ENCODE measurements at regions not wholly inside any gene's neighbourhood (a gene's known extent, or its start where the extent isn't known, plus 50 kb on each side); places are given as distances from the start of the nearest gene placed in this dataset.

GRCh38 chr15:36501063-36501678 lies 78.3 kb upstream of the CDIN1 start:
- H3K27ac ChIP-seq (ENCODE audit: low read length), result no peak overlapping the region
- 0% methylated on average over 1 of the region's 5 CpGs for WGBS (ENCODE audit: insufficient coverage)
- H3K4me3 ChIP-seq (ENCODE audit: low read length), result no peak overlapping the region
- peak; percentile 71 for DNase-seq
- no peaks in the 10 kb centered on the region for H3K4me1 ChIP-seq (ENCODE audit: control insufficient read depth, insufficient read depth, low read length)
- no peaks in the 10 kb centered on the region for H3K27me3 ChIP-seq (ENCODE audit: control insufficient read depth, insufficient read depth, low read length)
- H3K9me3 ChIP-seq (replicated peaks; ENCODE audit: control insufficient read depth, low read depth, low read length), result no peaks in the 10 kb centered on the region
- no peaks in the 10 kb centered on the region for H3K36me3 ChIP-seq (ENCODE audit: control insufficient read depth, insufficient read depth, low read length)

GRCh38 chr15:36502509-36502908 lies 76.9 kb upstream of the CDIN1 start:
- H3K4me1 ChIP-seq (ENCODE audit: control insufficient read depth, insufficient read depth, low read length), result no peaks in the 10 kb centered on the region
- no peak for DNase-seq
- H3K27ac ChIP-seq (ENCODE audit: low read length), result no peak overlapping the region
- H3K4me3 ChIP-seq (ENCODE audit: low read length), result no peak overlapping the region
- H3K9me3 ChIP-seq (replicated peaks; ENCODE audit: control insufficient read depth, low read depth, low read length), result no peaks in the 10 kb centered on the region
- WGBS (ENCODE audit: insufficient coverage), result 67% methylated on average over 1 of the region's 1 CpG
- no peaks in the 10 kb centered on the region for H3K27me3 ChIP-seq (ENCODE audit: control insufficient read depth, insufficient read depth, low read length)
- H3K36me3 ChIP-seq (ENCODE audit: control insufficient read depth, insufficient read depth, low read length), result no peaks in the 10 kb centered on the region

- no peak for DNase-seq
- no peak overlapping the region for H3K27ac ChIP-seq (ENCODE audit: low read length)
- no peak overlapping the region for H3K4me3 ChIP-seq (ENCODE audit: low read length)
- H3K27me3 ChIP-seq (ENCODE audit: control insufficient read depth, insufficient read depth, low read length), result no peaks in the 10 kb centered on the region
- H3K4me1 ChIP-seq (ENCODE audit: control insufficient read depth, insufficient read depth, low read length), result no peaks in the 10 kb centered on the region
- WGBS (ENCODE audit: insufficient coverage), result no CpG with 5 or more reads among the region's 3 CpGs
- H3K9me3 ChIP-seq (replicated peaks; ENCODE audit: control insufficient read depth, low read depth, low read length), result no peaks in the 10 kb centered on the region
- H3K36me3 ChIP-seq (ENCODE audit: control insufficient read depth, insufficient read depth, low read length), result no peaks in the 10 kb centered on the region
These were observed 72.6 kb upstream of the CDIN1 start for GRCh38 chr15:36506733-36507356.

- no peak overlapping the region for H3K4me3 ChIP-seq (ENCODE audit: low read length)
- no peaks in the 10 kb centered on the region for H3K36me3 ChIP-seq (ENCODE audit: control insufficient read depth, insufficient read depth, low read length)
- H3K27ac ChIP-seq (ENCODE audit: low read length), result no peak overlapping the region
- H3K27me3 ChIP-seq (ENCODE audit: control insufficient read depth, insufficient read depth, low read length), result no peaks in the 10 kb centered on the region
- no CpG with 5 or more reads among the region's 1 CpG for whole genome bisulfite sequencing (ENCODE audit: insufficient coverage)
- no peaks in the 10 kb centered on the region for H3K9me3 ChIP-seq (replicated peaks; ENCODE audit: control insufficient read depth, low read depth, low read length)
- H3K4me1 ChIP-seq (ENCODE audit: control insufficient read depth, insufficient read depth, low read length), result no peaks in the 10 kb centered on the region
- no peak for DNase-seq
These were observed 72.0 kb upstream of the CDIN1 start for GRCh38 chr15:36507458-36507857.

- no peak overlapping the region for H3K4me3 ChIP-seq (ENCODE audit: low read length)
- whole genome bisulfite sequencing (ENCODE audit: insufficient coverage), result no CpG with 5 or more reads among the region's 3 CpGs
These were observed 67.8 kb upstream of the CDIN1 start for GRCh38 chr15:36511594-36511993.

GRCh38 chr15:36517758-36518157 lies 61.7 kb upstream of the CDIN1 start:
- Histone ChIP-seq H3K27me3 (ENCODE audit: control insufficient read depth, insufficient read depth, low read length) (no peaks in the 10 kb centered on the region), H3K4me3 (ENCODE audit: low read length) (no peak overlapping the region), H3K9me3 (replicated peaks; ENCODE audit: control insufficient read depth, low read depth, low read length) (no peaks in the 10 kb centered on the region), H3K4me1 (ENCODE audit: control insufficient read depth, insufficient read depth, low read length) (no peaks in the 10 kb centered on the region), H3K36me3 (ENCODE audit: control insufficient read depth, insufficient read depth, low read length) (no peaks in the 10 kb centered on the region), H3K27ac (ENCODE audit: low read length) (no peak overlapping the region)
- WGBS (ENCODE audit: insufficient coverage), result no CpG with 5 or more reads among the region's 1 CpG
- no peak for DNase-seq

More at GRCh38 chr15:36511594-36511993, 67.8 kb upstream of the CDIN1 start:
- Histone ChIP-seq H3K27me3 (ENCODE audit: control insufficient read depth, insufficient read depth, low read length) (no peaks in the 10 kb centered on the region), H3K4me1 (ENCODE audit: control insufficient read depth, insufficient read depth, low read length) (no peaks in the 10 kb centered on the region), H3K36me3 (ENCODE audit: control insufficient read depth, insufficient read depth, low read length) (no peaks in the 10 kb centered on the region), H3K27ac (ENCODE audit: low read length) (no peak overlapping the region), H3K9me3 (replicated peaks; ENCODE audit: control insufficient read depth, low read depth, low read length) (no peaks in the 10 kb centered on the region)
- DNase-seq, result no peak

GRCh38 chr15:36519067-36519466 lies 60.4 kb upstream of the CDIN1 start:
- 86% methylated on average over 5 of the region's 6 CpGs for WGBS (ENCODE audit: insufficient coverage)
- DNase-seq, result no peak
- Histone ChIP-seq H3K36me3 (ENCODE audit: control insufficient read depth, insufficient read depth, low read length) (no peaks in the 10 kb centered on the region), H3K4me1 (ENCODE audit: control insufficient read depth, insufficient read depth, low read length) (no peaks in the 10 kb centered on the region), H3K27ac (ENCODE audit: low read length) (no peak overlapping the region), H3K4me3 (ENCODE audit: low read length) (no peak overlapping the region), H3K9me3 (replicated peaks; ENCODE audit: control insufficient read depth, low read depth, low read length) (no peaks in the 10 kb centered on the region), H3K27me3 (ENCODE audit: control insufficient read depth, insufficient read depth, low read length) (no peaks in the 10 kb centered on the region)

GRCh38 chr15:36525430-36525829 lies 54.0 kb upstream of the CDIN1 start:
- DNase-seq, result no peak
- Histone ChIP-seq H3K4me1 (ENCODE audit: control insufficient read depth, insufficient read depth, low read length) (no peaks in the 10 kb centered on the region), H3K27me3 (ENCODE audit: control insufficient read depth, insufficient read depth, low read length) (no peaks in the 10 kb centered on the region), H3K4me3 (ENCODE audit: low read length) (no peak overlapping the region), H3K9me3 (replicated peaks; ENCODE audit: control insufficient read depth, low read depth, low read length) (no peaks in the 10 kb centered on the region), H3K36me3 (ENCODE audit: control insufficient read depth, insufficient read depth, low read length) (no peaks in the 10 kb centered on the region), H3K27ac (ENCODE audit: low read length) (no peak overlapping the region)
- 85% methylated on average over 2 of the region's 3 CpGs for WGBS (ENCODE audit: insufficient coverage)

GRCh38 chr15:36527235-36528162 lies 51.9 kb upstream of the CDIN1 start:
- Histone ChIP-seq H3K36me3 (ENCODE audit: control insufficient read depth, insufficient read depth, low read length) (no peaks in the 10 kb centered on the region), H3K4me1 (ENCODE audit: control insufficient read depth, insufficient read depth, low read length) (no peaks in the 10 kb centered on the region), H3K9me3 (replicated peaks; ENCODE audit: control insufficient read depth, low read depth, low read length) (no peaks in the 10 kb centered on the region), H3K4me3 (ENCODE audit: low read length) (no peak overlapping the region), H3K27ac (ENCODE audit: low read length) (no peak overlapping the region), H3K27me3 (ENCODE audit: control insufficient read depth, insufficient read depth, low read length) (no peaks in the 10 kb centered on the region)
- 40% methylated on average over 3 of the region's 9 CpGs for WGBS (ENCODE audit: insufficient coverage)
- DNase-seq, result no peak

GRCh38 chr15:36529296-36530011 lies 50.0 kb upstream of the CDIN1 start:
- H3K27me3 ChIP-seq (ENCODE audit: control insufficient read depth, insufficient read depth, low read length), result no peaks in the 10 kb centered on the region

More at GRCh38 chr15:36529296-36530011, 50.0 kb upstream of the CDIN1 start:
- no peak for DNase-seq
- Histone ChIP-seq H3K27ac (ENCODE audit: low read length) (no peak overlapping the region), H3K4me1 (ENCODE audit: control insufficient read depth, insufficient read depth, low read length) (no peaks in the 10 kb centered on the region), H3K9me3 (replicated peaks; ENCODE audit: control insufficient read depth, low read depth, low read length) (no peaks in the 10 kb centered on the region), H3K36me3 (ENCODE audit: control insufficient read depth, insufficient read depth, low read length) (no peaks in the 10 kb centered on the region), H3K4me3 (ENCODE audit: low read length) (no peak overlapping the region)
- WGBS (ENCODE audit: insufficient coverage), result 63% methylated on average over 6 of the region's 7 CpGs

Measured in muscle of leg (tissue), 3 donors.